ENCODE measurements at regions not wholly inside any gene's neighbourhood (a gene's known extent, or its start where the extent isn't known, plus 50 kb on each side); places are given as distances from the start of the nearest gene placed in this dataset.
A peak's percentile ranks its signal among the peaks of the same experiment; 100 is the strongest.

DNA sequence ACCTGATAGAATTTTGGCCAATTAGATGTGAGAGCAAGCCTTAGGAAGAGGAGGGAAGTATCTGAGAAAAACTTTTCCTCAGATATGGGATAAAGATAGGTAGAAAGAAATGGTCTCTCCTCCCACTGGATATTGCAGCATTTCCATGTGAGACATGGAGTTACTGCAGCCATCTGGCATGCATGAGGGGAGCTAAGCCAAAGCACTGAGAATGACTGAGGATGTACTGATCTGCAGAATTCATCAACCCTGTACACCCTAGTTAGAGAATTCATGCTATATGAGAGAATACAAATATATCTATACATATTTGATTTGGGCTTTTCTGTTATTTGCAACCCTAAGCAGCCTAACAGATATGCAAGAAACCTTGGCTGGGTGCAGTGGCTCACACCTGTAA, 52.5 kb upstream of the RPL34 start:
- no peak overlapping the region for H3K27ac ChIP-seq (replicated peaks)
- H3K9me3 ChIP-seq (replicated peaks) = no peaks in the 10 kb centered on the region
- intact Hi-C loops (cut with micrococcal nuclease) = no loop called here
- no peaks in the 10 kb centered on the region for H3K27me3 ChIP-seq (ENCODE audit: low read depth)
- H3K4me1 ChIP-seq = peaks cover 4% of the 10 kb centered on the region
- no peak for DNase-seq
- no peak for TF ChIP-seq CTCF (IDR thresholded peaks at IDR 0.05; ENCODE audit: borderline replicate concordance)
- no peaks in the 10 kb centered on the region for H3K36me3 ChIP-seq
- no peak overlapping the region for H3K4me3 ChIP-seq

DNA sequence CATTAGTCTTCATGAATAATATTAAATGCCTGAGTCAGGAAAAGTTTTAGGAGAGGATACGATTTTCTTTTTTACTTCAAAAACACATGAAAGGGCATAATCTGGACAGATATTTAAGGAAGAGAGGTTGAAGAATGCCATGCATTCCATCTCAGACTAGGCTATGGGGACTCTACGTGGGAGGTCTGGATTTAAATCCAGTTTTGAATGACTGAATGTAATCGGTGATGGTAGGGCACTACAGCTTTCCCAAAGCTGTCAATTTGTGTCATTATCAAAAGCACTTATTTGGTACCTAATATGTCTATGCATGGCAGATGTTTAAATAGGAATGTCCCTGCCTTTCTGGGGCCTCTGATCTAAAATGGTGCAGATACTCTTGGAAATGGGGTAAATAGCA, 59.3 kb upstream of the RPL34 start:
- H3K36me3 ChIP-seq = no peaks in the 10 kb centered on the region
- intact Hi-C loops (cut with micrococcal nuclease) = no loop called here
- H3K9me3 ChIP-seq (replicated peaks) = no peaks in the 10 kb centered on the region
- peak overlapping the region; percentile 71 for H3K27ac ChIP-seq (replicated peaks)
- TF ChIP-seq CTCF (IDR thresholded peaks at IDR 0.05; ENCODE audit: borderline replicate concordance) = no peak
- DNase-seq = no peak
- peaks cover 26% of the 10 kb centered on the region for H3K4me1 ChIP-seq
- no peaks in the 10 kb centered on the region for H3K27me3 ChIP-seq (ENCODE audit: low read depth)
- no peak overlapping the region for H3K4me3 ChIP-seq

GRCh38 chr4:108560616-108561015, 59.8 kb upstream of the RPL34 start:
- H3K27ac ChIP-seq (replicated peaks) = peak overlapping the region; percentile 71
- intact Hi-C loops (cut with micrococcal nuclease) = no loop called here
- no peaks in the 10 kb centered on the region for H3K9me3 ChIP-seq (replicated peaks)
- H3K27me3 ChIP-seq (ENCODE audit: low read depth) = no peaks in the 10 kb centered on the region
- no peak for DNase-seq
- TF ChIP-seq CTCF (IDR thresholded peaks at IDR 0.05; ENCODE audit: borderline replicate concordance) = no peak
- H3K4me3 ChIP-seq = no peak overlapping the region
- no peaks in the 10 kb centered on the region for H3K36me3 ChIP-seq
- peaks cover 26% of the 10 kb centered on the region for H3K4me1 ChIP-seq

GRCh38 chr4:108559911-108560310, 60.5 kb upstream of the RPL34 start:
- intact Hi-C loops (cut with micrococcal nuclease) = no loop called here
- Histone ChIP-seq H3K9me3 (replicated peaks) (no peaks in the 10 kb centered on the region), H3K4me1 (peaks cover 26% of the 10 kb centered on the region), H3K27me3 (ENCODE audit: low read depth) (no peaks in the 10 kb centered on the region), H3K27ac (replicated peaks) (peak overlapping the region; percentile 71), H3K4me3 (no peak overlapping the region), H3K36me3 (no peaks in the 10 kb centered on the region)
- TF ChIP-seq CTCF (IDR thresholded peaks at IDR 0.05; ENCODE audit: borderline replicate concordance) = no peak
- DNase-seq = no peak

- no peaks in the 10 kb centered on the region for H3K36me3 ChIP-seq
- no peak overlapping the region for H3K4me3 ChIP-seq
- H3K27ac ChIP-seq (replicated peaks) = peak overlapping the region; percentile 71
- DNase-seq = no peak
- H3K4me1 ChIP-seq = peaks cover 26% of the 10 kb centered on the region
- H3K27me3 ChIP-seq (ENCODE audit: low read depth) = no peaks in the 10 kb centered on the region
- intact Hi-C loops (cut with micrococcal nuclease) = no loop called here
- no peak for TF ChIP-seq CTCF (IDR thresholded peaks at IDR 0.05; ENCODE audit: borderline replicate concordance)
- H3K9me3 ChIP-seq (replicated peaks) = no peaks in the 10 kb centered on the region
These were observed 61.1 kb upstream of the RPL34 start for GRCh38 chr4:108559068-108559793.

Measured in left ventricle myocardium inferior (tissue), 1 donor.